Endothelial cell of umbilical vein (primary cell): ENCODE measurements at regions not wholly inside any gene's neighbourhood (a gene's known extent, or its start where the extent isn't known, plus 50 kb on each side); places are given as distances from the start of the nearest gene placed in this dataset.

ENCODE experiments used
- BruUV-seq: library from RNA; stranded (reverse); fragments of 400-500 nt; replicated peaks from 2 replicates; lab custom pipeline; 2021; lab: Mats Ljungman, UMichigan
- CTCF ChIA-PET: fragments of 300-600, 350-600 bp; sonication (Branson Sonifier 250); formaldehyde crosslinking; loops from one replicate; lab custom pipeline; 2021; ENCODE audit warnings: antibody characterized with exemption, inconsistent platforms; lab: Charles Lee
- POLR2A ChIA-PET: fragments of 300-600, 350-600 bp; sonication (Branson Sonifier 250); formaldehyde crosslinking; loops from one replicate; lab custom pipeline; 2021; ENCODE audit warnings: antibody characterized with exemption, inconsistent platforms; lab: Charles Lee
- DNase-seq: peaks from one replicate; pipeline ENCODE4 v3.0.0-alpha.2; 2011; ENCODE audit warnings: low read depth, low spot score
- FAIRE-seq: peaks from 2 replicates; lab custom pipeline; 2011; peaks lifted over from hg19 to GRCh38; lab: Jason Lieb, UNC
- H2AFZ ChIP-seq: 2 replicates; pipeline ENCODE4 v1.6.0; 2012; ENCODE audit warnings: low read depth, low read length, control low read depth, inconsistent platforms
- H3K27ac ChIP-seq: 2 replicates; pipeline ENCODE4 v1.5.1; 2011; ENCODE audit warnings: low read depth, mild to moderate bottlenecking, control low read depth, low read length, moderate library complexity; ENCODE audit not compliant: insufficient read depth
- H3K27me3 ChIP-seq, 2 experiments: 2 replicates each; pipeline versions ENCODE4 v1.6.0 to v1.6.1; 2011; ENCODE audit warnings: low read length in 2 of 2, mixed read lengths in 1 of 2; ENCODE audit not compliant: control insufficient read depth in 2 of 2, insufficient read depth in 2 of 2
- H3K36me3 ChIP-seq, 2 experiments: 2 replicates in 1 of 2; 3 replicates in 1 of 2; pipeline ENCODE4 v1.5.1; 2011; ENCODE audit warnings: low read length in 2 of 2, mild to moderate bottlenecking in 1 of 2, moderate library complexity in 1 of 2; ENCODE audit not compliant: control insufficient read depth in 2 of 2, insufficient read depth in 2 of 2; ENCODE audit errors: extremely low read depth in 1 of 2
- H3K4me1 ChIP-seq: 3 replicates; pipeline ENCODE4 v1.5.1; 2011; ENCODE audit warnings: mild to moderate bottlenecking, low read length; ENCODE audit not compliant: control insufficient read depth, insufficient read depth; ENCODE audit errors: extremely low read depth
- H3K4me2 ChIP-seq: 2 replicates; pipeline ENCODE4 v1.6.1; 2011; ENCODE audit warnings: low read length, control low read depth, mixed read lengths; ENCODE audit not compliant: insufficient read depth
- H3K4me3 ChIP-seq, 3 experiments: fragments of 200-600 bp in 1 of 3; sonication (generic), shearing (Covaris generic) in 1 of 3; replicated peaks in 1 of 3; 2 replicates each; pipeline ENCODE4 v1.5.1; 2011 to 2016; ENCODE audit warnings: control low read depth in 3 of 3, low read length in 3 of 3, mild to moderate bottlenecking in 2 of 3, inconsistent platforms in 1 of 3, low read depth in 1 of 3, moderate library complexity in 1 of 3; ENCODE audit not compliant: insufficient read depth in 1 of 3
- H3K79me2 ChIP-seq: 2 replicates; pipeline ENCODE4 v1.6.0; 2012; ENCODE audit warnings: low read length, inconsistent platforms; ENCODE audit not compliant: control insufficient read depth, insufficient read depth
- H3K9ac ChIP-seq: replicated peaks from 2 replicates; pipeline ENCODE3; 2011; ENCODE audit warnings: low read length, control low read depth; ENCODE audit not compliant: insufficient read depth; ENCODE audit errors: extremely low read depth
- H3K9me1 ChIP-seq: replicated peaks from 3 replicates; pipeline ENCODE4 v1.6.0; 2011; ENCODE audit warnings: mild to moderate bottlenecking, low read length; ENCODE audit not compliant: control insufficient read depth, insufficient read depth; ENCODE audit errors: extremely low read depth
- H3K9me3 ChIP-seq: replicated peaks from 2 replicates; pipeline ENCODE4 v1.5.1; 2012; ENCODE audit warnings: low read length, inconsistent platforms; ENCODE audit not compliant: control insufficient read depth, insufficient read depth
- H4K20me1 ChIP-seq: replicated peaks from 2 replicates; pipeline ENCODE3; 2011; ENCODE audit warnings: mild to moderate bottlenecking, low read length; ENCODE audit not compliant: control insufficient read depth, insufficient read depth; ENCODE audit errors: extremely low read depth
- EZH2 ChIP-seq: IDR thresholded peaks from 2 replicates; pipeline ENCODE4 v1.6.1; 2012; ENCODE audit warnings: borderline replicate concordance, low read depth, mild to moderate bottlenecking, moderate library complexity, low read length, inconsistent platforms; ENCODE audit not compliant: severe bottlenecking
- GATA2 ChIP-seq: IDR thresholded peaks from 2 replicates; pipeline ENCODE4 v1.7.0; 2011; ENCODE audit warnings: low read depth, mild to moderate bottlenecking, moderate library complexity, mixed read lengths, low read length; ENCODE audit not compliant: insufficient read length, insufficient read depth
- MAX ChIP-seq: IDR thresholded peaks from 2 replicates; pipeline ENCODE4 v1.6.1; 2011; ENCODE audit not compliant: insufficient read depth, insufficient read length
- POLR2A ChIP-seq: IDR thresholded peaks from 2 replicates; pipeline ENCODE4 v1.6.1; 2012; ENCODE audit warnings: low read depth, mild to moderate bottlenecking, control low read depth, low read length
- POLR2AphosphoS5 ChIP-seq: IDR thresholded peaks from 2 replicates; pipeline ENCODE4 v1.6.1; 2012; ENCODE audit warnings: low read depth, mild to moderate bottlenecking, control low read depth, low read length, moderate library complexity; ENCODE audit not compliant: insufficient read depth
- dilution Hi-C: fragments of 300-500 bp; cut with MboI; formaldehyde crosslinking; loops from one replicate; pipeline ENCODE4 v1.15.0; 2019; ENCODE audit warnings: low sequenced_read_pairs; ENCODE audit not compliant: extremely low pct_ligation_motif_present
- intact Hi-C: fragments of 100-400 bp; cut with micrococcal nuclease; formaldehyde crosslinking; loops from one replicate; pipeline ENCODE4 v1.10.0; 2022
- TF ChIP-seq, protein P1 (sequence below), 2 donors: IDR thresholded peaks; 1 replicate in 1 of 2; 2 replicates in 1 of 2; pipeline ENCODE4 v1.5.1; 2011; ENCODE audit warnings: low read length in 2 of 2, mild to moderate bottlenecking in 2 of 2, moderate library complexity in 2 of 2, control low read depth in 1 of 2, inconsistent platforms in 1 of 2, low read depth in 1 of 2; ENCODE audit not compliant: insufficient read depth in 1 of 2; ENCODE audit errors: extremely low read depth in 1 of 2

DNA sequence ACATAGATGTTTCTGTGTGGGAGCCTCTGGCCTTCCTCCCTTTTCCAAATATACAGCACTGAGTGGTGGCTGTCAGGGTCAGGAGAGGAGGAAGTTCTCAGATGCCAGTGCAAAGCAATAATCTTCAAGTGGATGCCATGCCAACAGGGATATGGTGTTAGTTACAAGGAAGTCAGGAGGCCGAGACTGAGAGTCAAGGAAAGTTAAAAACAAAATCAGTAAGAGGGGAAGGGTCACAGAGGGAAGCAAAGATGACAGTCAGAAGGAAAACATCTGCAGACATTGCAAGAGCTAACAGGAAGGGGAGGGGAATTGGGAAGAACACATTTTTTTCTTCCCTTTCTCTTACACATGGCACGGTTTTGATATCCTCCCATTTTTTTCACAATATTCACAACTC is 691.4 kb downstream of the ADGRL2 start:
- H3K9me1 ChIP-seq = peaks cover 6% of the 10 kb centered on the region
- H3K4me1 ChIP-seq = peaks cover 2% of the 10 kb centered on the region
- H3K79me2 ChIP-seq = no peaks in the 10 kb centered on the region
- no peak for FAIRE-seq
- no peak overlapping the region for H3K9ac ChIP-seq
- ChIA-PET CTCF (no interaction called here), POLR2A (no interaction called here)
- intact Hi-C loops (no loop called here), dilution Hi-C loops (no loop called here)
- no peak for DNase-seq
- no peak overlapping the region for H2AFZ ChIP-seq
- no TSS peak for BruUV-seq
- no peaks in the 10 kb centered on the region for H4K20me1 ChIP-seq
- no peak overlapping the region for H3K4me3 ChIP-seq
- no peak overlapping the region for H3K27ac ChIP-seq
- no peak overlapping the region for H3K4me2 ChIP-seq
- H3K27me3 ChIP-seq = no peaks in the 10 kb centered on the region
- TF ChIP-seq MAX (no peak), EZH2 (no peak), POLR2AphosphoS5 (no peak), GATA2 (no peak), POLR2A (no peak)
- TF ChIP-seq, protein P1, sequence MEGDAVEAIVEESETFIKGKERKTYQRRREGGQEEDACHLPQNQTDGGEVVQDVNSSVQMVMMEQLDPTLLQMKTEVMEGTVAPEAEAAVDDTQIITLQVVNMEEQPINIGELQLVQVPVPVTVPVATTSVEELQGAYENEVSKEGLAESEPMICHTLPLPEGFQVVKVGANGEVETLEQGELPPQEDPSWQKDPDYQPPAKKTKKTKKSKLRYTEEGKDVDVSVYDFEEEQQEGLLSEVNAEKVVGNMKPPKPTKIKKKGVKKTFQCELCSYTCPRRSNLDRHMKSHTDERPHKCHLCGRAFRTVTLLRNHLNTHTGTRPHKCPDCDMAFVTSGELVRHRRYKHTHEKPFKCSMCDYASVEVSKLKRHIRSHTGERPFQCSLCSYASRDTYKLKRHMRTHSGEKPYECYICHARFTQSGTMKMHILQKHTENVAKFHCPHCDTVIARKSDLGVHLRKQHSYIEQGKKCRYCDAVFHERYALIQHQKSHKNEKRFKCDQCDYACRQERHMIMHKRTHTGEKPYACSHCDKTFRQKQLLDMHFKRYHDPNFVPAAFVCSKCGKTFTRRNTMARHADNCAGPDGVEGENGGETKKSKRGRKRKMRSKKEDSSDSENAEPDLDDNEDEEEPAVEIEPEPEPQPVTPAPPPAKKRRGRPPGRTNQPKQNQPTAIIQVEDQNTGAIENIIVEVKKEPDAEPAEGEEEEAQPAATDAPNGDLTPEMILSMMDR (IDR thresholded peaks at IDR 0.05; ENCODE audit: extremely low read depth in 1 of 2, insufficient read depth in 1 of 2, low read depth in 1 of 2, low read length in 2 of 2) = no peak
- H3K36me3 ChIP-seq = no peaks in the 10 kb centered on the region
- no peaks in the 10 kb centered on the region for H3K9me3 ChIP-seq
